ENCODE measurements at regions not wholly inside any gene's neighbourhood (a gene's known extent, or its start where the extent isn't known, plus 50 kb on each side); places are given as distances from the start of the nearest gene placed in this dataset.

DNA sequence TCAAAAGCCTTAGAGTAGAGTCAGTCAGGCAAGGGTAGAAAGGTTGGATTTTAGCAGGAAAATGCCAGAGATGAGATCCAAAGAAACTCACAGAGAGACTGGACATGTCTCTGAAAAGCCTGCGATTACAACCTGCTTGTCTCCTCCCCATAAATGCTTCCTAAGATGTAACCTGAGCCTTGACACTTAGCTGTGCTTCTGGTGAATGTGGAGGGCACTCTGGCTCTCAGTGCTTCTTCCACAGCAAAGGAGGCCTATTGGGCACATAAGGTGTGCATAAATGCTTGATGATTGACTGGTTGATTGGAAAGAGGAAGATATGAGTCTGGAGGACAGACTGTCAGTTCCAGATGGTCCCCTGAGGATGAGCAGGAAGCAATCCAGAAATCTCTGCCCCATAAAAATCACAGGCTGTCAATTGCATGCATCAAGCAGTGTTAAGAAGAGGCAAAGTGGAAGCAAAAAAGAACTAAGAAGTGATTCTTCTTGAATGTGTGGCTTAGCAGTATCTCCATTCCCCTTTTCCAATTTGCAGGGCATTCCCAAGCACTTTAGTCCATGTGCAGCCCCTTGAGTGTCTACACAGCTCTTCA, 236.2 kb upstream of the RRP15 start:
- peaks cover 26% of the 10 kb centered on the region for H3K27me3 Mint-ChIP-seq (ENCODE audit: low read depth)
- no peaks in the 10 kb centered on the region for H3K9me3 Mint-ChIP-seq
- no peaks in the 10 kb centered on the region for H3K4me1 Mint-ChIP-seq
- H3K27ac Mint-ChIP-seq = no peak overlapping the region
- TF ChIP-seq, protein P1, sequence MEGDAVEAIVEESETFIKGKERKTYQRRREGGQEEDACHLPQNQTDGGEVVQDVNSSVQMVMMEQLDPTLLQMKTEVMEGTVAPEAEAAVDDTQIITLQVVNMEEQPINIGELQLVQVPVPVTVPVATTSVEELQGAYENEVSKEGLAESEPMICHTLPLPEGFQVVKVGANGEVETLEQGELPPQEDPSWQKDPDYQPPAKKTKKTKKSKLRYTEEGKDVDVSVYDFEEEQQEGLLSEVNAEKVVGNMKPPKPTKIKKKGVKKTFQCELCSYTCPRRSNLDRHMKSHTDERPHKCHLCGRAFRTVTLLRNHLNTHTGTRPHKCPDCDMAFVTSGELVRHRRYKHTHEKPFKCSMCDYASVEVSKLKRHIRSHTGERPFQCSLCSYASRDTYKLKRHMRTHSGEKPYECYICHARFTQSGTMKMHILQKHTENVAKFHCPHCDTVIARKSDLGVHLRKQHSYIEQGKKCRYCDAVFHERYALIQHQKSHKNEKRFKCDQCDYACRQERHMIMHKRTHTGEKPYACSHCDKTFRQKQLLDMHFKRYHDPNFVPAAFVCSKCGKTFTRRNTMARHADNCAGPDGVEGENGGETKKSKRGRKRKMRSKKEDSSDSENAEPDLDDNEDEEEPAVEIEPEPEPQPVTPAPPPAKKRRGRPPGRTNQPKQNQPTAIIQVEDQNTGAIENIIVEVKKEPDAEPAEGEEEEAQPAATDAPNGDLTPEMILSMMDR (IDR thresholded peaks at IDR 0.05; ENCODE audit: unreplicated experiment) = no peak
- H3K4me3 Mint-ChIP-seq = no peak overlapping the region
- DNase-seq (ENCODE audit: low spot score in 2 of 2, unreplicated experiment in 2 of 2) = no peak
- no peaks in the 10 kb centered on the region for H3K36me3 Mint-ChIP-seq

DNA sequence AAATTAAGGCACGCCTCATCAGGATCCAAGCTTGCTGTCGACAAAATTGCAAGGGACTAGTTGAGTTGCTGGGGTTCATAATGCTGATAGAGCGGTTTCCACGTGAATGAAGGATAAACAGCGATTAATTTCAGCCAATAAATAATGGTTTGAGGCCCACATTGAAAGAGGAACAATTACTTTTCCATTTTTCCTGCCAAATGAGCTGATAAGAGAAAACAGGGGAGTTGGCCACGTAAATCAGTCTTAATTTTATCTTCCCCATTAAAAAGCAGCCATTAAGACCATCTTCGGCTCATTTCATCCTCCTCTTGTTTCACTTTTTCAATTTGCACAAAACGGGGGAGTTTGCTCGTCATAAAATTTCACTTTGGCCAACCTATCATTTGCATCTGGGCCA, 235.5 kb upstream of the RRP15 start:
- Mint-ChIP-seq H3K4me3 (no peak overlapping the region), H3K36me3 (no peaks in the 10 kb centered on the region), H3K4me1 (no peaks in the 10 kb centered on the region), H3K27ac (no peak overlapping the region), H3K27me3 (ENCODE audit: low read depth) (peaks cover 20% of the 10 kb centered on the region), H3K9me3 (no peaks in the 10 kb centered on the region)
- DNase-seq (ENCODE audit: low spot score in 2 of 2, unreplicated experiment in 2 of 2) = no peak
- TF ChIP-seq, protein P1 (IDR thresholded peaks at IDR 0.05; ENCODE audit: unreplicated experiment) = no peak

DNA sequence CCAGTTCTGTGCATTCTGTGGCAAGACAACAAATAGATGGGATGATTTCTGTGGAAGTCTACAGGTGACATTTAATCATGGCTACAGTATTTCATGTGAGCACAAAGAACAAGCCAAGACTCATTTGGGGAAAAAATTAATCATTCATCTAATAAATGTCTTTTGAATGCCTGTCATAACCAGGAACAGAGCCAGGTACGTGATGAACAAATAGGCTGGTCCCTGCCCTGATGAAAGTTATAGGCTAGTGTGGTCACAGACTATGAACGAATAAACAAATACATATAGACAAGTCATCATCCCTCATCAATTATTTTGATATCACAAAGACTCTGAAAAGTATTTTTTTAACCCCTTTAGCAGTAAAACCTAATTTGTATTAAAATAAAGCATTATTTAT, 226.4 kb upstream of the RRP15 start:
- Mint-ChIP-seq H3K4me3 (no peak overlapping the region), H3K27ac (no peak overlapping the region), H3K9me3 (no peaks in the 10 kb centered on the region), H3K27me3 (ENCODE audit: low read depth) (peaks cover 27% of the 10 kb centered on the region), H3K4me1 (no peaks in the 10 kb centered on the region), H3K36me3 (no peaks in the 10 kb centered on the region)
- DNase-seq (ENCODE audit: low spot score in 2 of 2, unreplicated experiment in 2 of 2) = no peak
- TF ChIP-seq, protein P1 (IDR thresholded peaks at IDR 0.05; ENCODE audit: unreplicated experiment) = no peak

DNA sequence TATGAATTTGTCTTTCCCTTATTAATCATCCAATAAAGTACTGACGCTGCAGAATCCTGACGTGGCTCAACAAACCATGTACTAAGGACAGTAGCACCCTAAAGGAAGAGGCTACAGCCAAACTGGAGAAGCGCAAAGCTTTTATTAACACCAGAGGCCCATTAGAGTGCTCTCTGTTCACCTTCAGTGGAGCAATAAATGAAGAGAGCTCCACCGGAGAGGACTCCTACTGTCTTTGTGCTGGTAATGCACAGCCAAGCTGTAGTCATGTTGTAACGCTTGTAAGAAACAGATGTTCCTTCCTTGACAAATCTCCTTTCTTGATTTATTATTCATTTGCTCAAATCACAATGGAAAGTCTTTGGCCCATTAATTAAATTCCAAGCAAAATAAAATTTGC, 220.7 kb upstream of the RRP15 start:
- no peak overlapping the region for H3K27ac Mint-ChIP-seq
- no peaks in the 10 kb centered on the region for H3K4me1 Mint-ChIP-seq
- H3K4me3 Mint-ChIP-seq = no peak overlapping the region
- TF ChIP-seq, protein P1 (IDR thresholded peaks at IDR 0.05; ENCODE audit: unreplicated experiment) = no peak
- peaks cover 35% of the 10 kb centered on the region for H3K27me3 Mint-ChIP-seq (ENCODE audit: low read depth)
- H3K9me3 Mint-ChIP-seq = no peaks in the 10 kb centered on the region
- no peaks in the 10 kb centered on the region for H3K36me3 Mint-ChIP-seq
- no peak for DNase-seq (ENCODE audit: low spot score in 2 of 2, unreplicated experiment in 2 of 2)

DNA sequence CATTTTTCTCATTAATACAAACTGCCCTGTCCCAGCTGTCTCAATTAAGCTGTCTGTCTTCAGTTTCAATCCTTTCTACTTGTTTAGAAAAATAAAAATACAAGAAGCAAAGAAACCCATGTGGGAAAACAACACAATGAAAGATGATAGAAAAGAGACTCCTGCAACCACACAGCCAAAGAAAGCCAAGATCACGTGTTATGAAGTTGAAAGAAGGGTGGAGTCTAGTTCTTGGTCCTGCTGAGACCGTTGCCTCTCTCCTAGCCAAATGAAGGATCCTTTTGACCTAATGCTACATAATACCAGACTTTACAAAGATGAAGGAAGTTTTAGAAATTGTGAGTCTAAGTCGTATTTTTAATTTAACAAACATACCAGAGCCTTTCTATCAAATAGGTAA, 218.8 kb upstream of the RRP15 start:
- no peaks in the 10 kb centered on the region for H3K9me3 Mint-ChIP-seq
- no peaks in the 10 kb centered on the region for H3K4me1 Mint-ChIP-seq
- TF ChIP-seq, protein P1 (IDR thresholded peaks at IDR 0.05; ENCODE audit: unreplicated experiment) = no peak
- H3K4me3 Mint-ChIP-seq = no peak overlapping the region
- no peak for DNase-seq (ENCODE audit: low spot score in 2 of 2, unreplicated experiment in 2 of 2)
- no peak overlapping the region for H3K27ac Mint-ChIP-seq
- peaks cover 33% of the 10 kb centered on the region for H3K27me3 Mint-ChIP-seq (ENCODE audit: low read depth)
- H3K36me3 Mint-ChIP-seq = no peaks in the 10 kb centered on the region

DNA sequence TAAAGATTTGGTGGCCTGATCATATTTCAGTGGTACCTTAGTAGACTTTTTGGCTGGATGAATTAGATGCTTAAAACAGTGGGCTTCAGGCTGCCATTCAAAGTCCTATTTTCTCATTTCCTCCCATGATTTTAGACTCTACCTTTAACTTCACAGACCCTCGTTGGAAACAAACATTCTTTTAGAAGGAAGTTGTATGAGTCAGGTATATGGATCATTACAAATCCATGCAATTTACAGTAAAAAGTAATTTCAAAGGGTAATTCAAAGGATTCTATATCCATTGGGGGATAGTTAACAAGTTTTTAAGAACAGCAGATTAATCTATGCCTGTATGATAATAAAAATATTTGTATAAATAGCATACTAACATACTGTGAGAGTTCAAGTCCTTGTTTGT, 216.9 kb upstream of the RRP15 start:
- TF ChIP-seq, protein P1 (IDR thresholded peaks at IDR 0.05; ENCODE audit: unreplicated experiment) = no peak
- no peak for DNase-seq (ENCODE audit: low spot score in 2 of 2, unreplicated experiment in 2 of 2)
- peaks cover 30% of the 10 kb centered on the region for H3K27me3 Mint-ChIP-seq (ENCODE audit: low read depth)
- no peaks in the 10 kb centered on the region for H3K9me3 Mint-ChIP-seq
- no peaks in the 10 kb centered on the region for H3K4me1 Mint-ChIP-seq
- no peak overlapping the region for H3K27ac Mint-ChIP-seq
- no peaks in the 10 kb centered on the region for H3K36me3 Mint-ChIP-seq
- H3K4me3 Mint-ChIP-seq = no peak overlapping the region

Data from mesothelial cell of epicardium (in vitro differentiated cells).